NT2/D1 (cell line): ENCODE measurements at regions not wholly inside any gene's neighbourhood (a gene's known extent, or its start where the extent isn't known, plus 50 kb on each side); places are given as distances from the start of the nearest gene placed in this dataset.

Experiments
- SUZ12 ChIP-seq: IDR thresholded peaks from 2 replicates; pipeline ENCODE4 v1.6.1; 2011; ENCODE audit not compliant: insufficient read length, insufficient read depth; ENCODE audit errors: extremely low read depth
- YY1 ChIP-seq: IDR thresholded peaks from 2 replicates; pipeline ENCODE4 v1.6.1; 2011; ENCODE audit not compliant: insufficient read length, insufficient read depth
- ZNF274 ChIP-seq: IDR thresholded peaks from 2 replicates; pipeline ENCODE4 v1.6.1; 2011; ENCODE audit warnings: mild to moderate bottlenecking, low read depth, low read length

GRCh38 chr6:4345543-4345942, 210.2 kb upstream of the ECI2 start:
- TF ChIP-seq YY1 = no peak
- TF ChIP-seq SUZ12 = no peak
- no peak for TF ChIP-seq ZNF274
